Gastroesophageal sphincter (tissue), 4 donors: ENCODE measurements at regions not wholly inside any gene's neighbourhood (a gene's known extent, or its start where the extent isn't known, plus 50 kb on each side); places are given as distances from the start of the nearest gene placed in this dataset.

ENCODE experiments used
- ATAC-seq: fragments of 150-250 bp; one replicate; pipeline ENCODE4 v1.9.1; 2016; ENCODE audit warnings: mild to moderate bottlenecking, moderate library complexity
- H3K27ac ChIP-seq, 4 donors: fragments of 200-600 bp; sonication (generic) in 3 of 4; 1 replicate in 3 of 4; 2 replicates in 1 of 4; pipeline ENCODE4 v1.5.1; 2016 to 2019
- H3K27me3 ChIP-seq: fragments of 200-600 bp; sonication (generic); one replicate; pipeline ENCODE4 v1.5.1; 2019
- H3K36me3 ChIP-seq, 2 donors: fragments of 200-600 bp; sonication (generic); one replicate each; pipeline ENCODE4 v1.5.1; 2019; ENCODE audit warnings: control low read depth in 1 of 2
- H3K4me1 ChIP-seq, 3 donors: fragments of 200-600 bp; sonication (generic); 1 replicate in 2 of 3; 2 replicates in 1 of 3; pipeline ENCODE4 v1.5.1; 2016 to 2019; ENCODE audit warnings: control low read depth in 2 of 3
- H3K4me3 ChIP-seq, 2 donors: fragments of 200-600 bp; sonication (generic); one replicate each; pipeline ENCODE4 v1.5.1; 2019; ENCODE audit warnings: mild to moderate bottlenecking in 1 of 2, moderate library complexity in 1 of 2
- H3K9me3 ChIP-seq, 3 donors: fragments of 200-600 bp; sonication (generic); one replicate each; pipeline ENCODE4 v1.5.1; 2017 to 2019; ENCODE audit warnings: control low read depth in 2 of 3
- CTCF ChIP-seq, 4 experiments: fragments of 200-600 bp in 2 of 4; fragments of 450-650 bp in 2 of 4; sonication (generic) in 1 of 4; IDR thresholded peaks; one replicate each; pipeline ENCODE4 v1.5.1; 2017 to 2019; ENCODE audit warnings: antibody characterized with exemption in 4 of 4, mild to moderate bottlenecking in 2 of 4, moderate library complexity in 2 of 4
- EP300 ChIP-seq: sonication (generic); formaldehyde crosslinking; IDR thresholded peaks from one replicate; pipeline ENCODE4 v1.6.1; 2017; ENCODE audit warnings: antibody characterized with exemption, mild to moderate bottlenecking
- POLR2A ChIP-seq, 2 donors: fragments of 450-650 bp; IDR thresholded peaks; one replicate each; pipeline ENCODE4 v1.6.1; 2017; ENCODE audit warnings: antibody characterized with exemption in 2 of 2, mild to moderate bottlenecking in 2 of 2, moderate library complexity in 1 of 2
- POLR2AphosphoS5 ChIP-seq: sonication (generic); formaldehyde crosslinking; IDR thresholded peaks from one replicate; pipeline ENCODE4 v1.6.1; 2017; ENCODE audit warnings: antibody characterized with exemption
- WGBS, 2 donors: methylation state at CpG; one replicate each; pipeline ENCODE4 v1.1.5; 2018; ENCODE audit warnings: low coverage in 1 of 2; 5-methylcytosine and 5-hydroxymethylcytosine counted together

GRCh38 chr9:614431-614830, 227.1 kb upstream of the DMRT1 start:
- H3K4me1 ChIP-seq: peaks cover 0 to 50% (median 5%) of the 10 kb centered on the region in 3 donors
- H3K36me3 ChIP-seq: no peaks in the 10 kb centered on the region
- no peak for ATAC-seq
- 18 to 24% methylated on average over 2 to 3 of the region's 4 CpGs for WGBS, 2 donors
- H3K27ac ChIP-seq: peak overlapping the region; percentile 73 to 83 (median 78)
- no peaks in the 10 kb centered on the region for H3K27me3 ChIP-seq
- no peaks in the 10 kb centered on the region for H3K9me3 ChIP-seq
- TF ChIP-seq POLR2A (IDR thresholded peaks at IDR 0.05): no peak
- TF ChIP-seq EP300: no peak
- TF ChIP-seq POLR2AphosphoS5: no peak
- TF ChIP-seq CTCF (IDR thresholded peaks at IDR 0.05): no peak
- H3K4me3 ChIP-seq: no peak overlapping the region

- H3K27me3 ChIP-seq: no peaks in the 10 kb centered on the region
- H3K27ac ChIP-seq: peak overlapping the region in 3 of 4 donors; percentile 12 to 79 (median 73)
- no peaks in the 10 kb centered on the region for H3K9me3 ChIP-seq
- no peaks in the 10 kb centered on the region for H3K36me3 ChIP-seq
- no peak for ATAC-seq
- WGBS, 2 donors: 83 to 93% methylated on average over 2 to 3 of the region's 3 CpGs
- H3K4me1 ChIP-seq: peaks cover 0 to 54% (median 5%) of the 10 kb centered on the region in 3 donors
- no peak overlapping the region for H3K4me3 ChIP-seq
- TF ChIP-seq CTCF (IDR thresholded peaks at IDR 0.05) (no peak), EP300 (no peak), POLR2AphosphoS5 (no peak), POLR2A (IDR thresholded peaks at IDR 0.05) (no peak)
Observed at GRCh38 chr9:615756-616155, 225.7 kb upstream of the DMRT1 start.

- peaks cover 0 to 63% (median 10%) of the 10 kb centered on the region in 3 donors for H3K4me1 ChIP-seq
- 59 to 68% methylated on average over 2 to 3 of the region's 4 CpGs for WGBS, 2 donors
Observed at GRCh38 chr9:616694-617093, 224.8 kb upstream of the DMRT1 start.

DNA sequence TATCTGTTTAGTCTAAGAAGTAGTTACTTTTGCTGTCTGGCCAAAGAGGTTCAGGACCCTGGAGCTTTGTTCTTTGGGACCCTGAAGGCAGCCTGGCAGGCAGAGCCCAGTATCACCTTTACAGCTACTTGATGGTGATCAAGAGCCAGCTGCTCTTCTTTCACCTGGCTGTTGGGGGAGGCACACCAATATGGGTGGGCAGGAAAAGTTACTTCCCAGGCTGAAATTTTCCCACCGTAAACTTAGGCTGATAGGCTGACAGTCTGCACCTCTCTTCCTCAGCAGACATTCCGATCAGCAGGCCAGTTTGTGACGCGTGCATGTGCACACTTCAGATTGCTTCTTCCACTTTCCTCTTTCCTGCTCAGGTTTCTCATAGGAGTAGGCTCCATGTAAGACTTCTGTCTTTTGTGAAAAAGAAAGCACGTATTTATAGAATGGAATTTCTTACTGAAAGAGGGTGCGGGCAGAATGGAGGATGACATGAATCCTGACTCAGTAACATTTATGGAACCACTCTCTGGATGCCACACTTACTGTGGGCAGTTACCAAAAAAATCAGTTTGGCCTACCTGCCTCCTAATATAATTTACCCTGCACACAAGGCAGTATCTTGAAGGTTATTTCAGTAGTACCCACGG, 223.9 kb upstream of the DMRT1 start:
- H3K4me3 ChIP-seq: no peak overlapping the region
- H3K27ac ChIP-seq: peak overlapping the region; percentile 39 to 73 (median 52)
- no peaks in the 10 kb centered on the region for H3K9me3 ChIP-seq
- TF ChIP-seq POLR2AphosphoS5 (peak; percentile 19), CTCF (IDR thresholded peaks at IDR 0.05) (no peak)
- H3K36me3 ChIP-seq: no peaks in the 10 kb centered on the region
- WGBS, 2 donors: 38 to 62% methylated on average over 7 of the region's 7 CpGs
- no peak for ATAC-seq
- H3K4me1 ChIP-seq: peaks cover 0 to 64% (median 10%) of the 10 kb centered on the region in 3 donors
- H3K27me3 ChIP-seq: no peaks in the 10 kb centered on the region

More at GRCh38 chr9:616694-617093, 224.8 kb upstream of the DMRT1 start:
- Histone ChIP-seq H3K27ac (peak overlapping the region in 2 of 4 donors; percentile 73 to 79), H3K27me3 (no peaks in the 10 kb centered on the region), H3K4me3 (no peak overlapping the region), H3K9me3 (no peaks in the 10 kb centered on the region), H3K36me3 (no peaks in the 10 kb centered on the region)
- TF ChIP-seq POLR2AphosphoS5 (no peak), POLR2A (IDR thresholded peaks at IDR 0.05) (no peak), CTCF (IDR thresholded peaks at IDR 0.05) (no peak), EP300 (no peak)
- ATAC-seq: no peak

GRCh38 chr9:618478-618877, 223.0 kb upstream of the DMRT1 start:
- H3K27ac ChIP-seq: peak overlapping the region in 3 of 4 donors; percentile 48 to 73 (median 57)
- TF ChIP-seq POLR2AphosphoS5 (peak; percentile 20), POLR2A (IDR thresholded peaks at IDR 0.05) (no peak)
- H3K27me3 ChIP-seq: no peaks in the 10 kb centered on the region
- no peak for ATAC-seq
- H3K36me3 ChIP-seq: no peaks in the 10 kb centered on the region
- 76 to 83% methylated on average over 5 of the region's 5 CpGs for WGBS, 2 donors
- H3K9me3 ChIP-seq: no peaks in the 10 kb centered on the region
- no peak overlapping the region for H3K4me3 ChIP-seq
- peaks cover 0 to 60% (median 10%) of the 10 kb centered on the region in 3 donors for H3K4me1 ChIP-seq
